Nucleus accumbens (tissue), 56 donors: ENCODE measurements at regions not wholly inside any gene's neighbourhood (a gene's known extent, or its start where the extent isn't known, plus 50 kb on each side); places are given as distances from the start of the nearest gene placed in this dataset.

Source experiments
- DNase-seq, 56 donors: peaks; one replicate each; lab custom pipeline; 2025; lab: John Stamatoyannopoulos, UW

GRCh38 chr2:15851076-15851693, 89.2 kb upstream of the MYCN start:
- no peak for DNase-seq

GRCh38 chr2:15852811-15853210, 87.5 kb upstream of the MYCN start:
- DNase-seq, result no peak

GRCh38 chr2:15853903-15854302, 86.4 kb upstream of the MYCN start:
- no peak for DNase-seq

GRCh38 chr2:15855766-15856260, 84.5 kb upstream of the MYCN start:
- DNase-seq, result no peak

- no peak for DNase-seq
Observed at GRCh38 chr2:15856318-15856717, 84.0 kb upstream of the MYCN start.

- no peak for DNase-seq
Observed at GRCh38 chr2:15858466-15858865, 81.9 kb upstream of the MYCN start.

GRCh38 chr2:15860051-15860663, 80.2 kb upstream of the MYCN start:
- no peak for DNase-seq

GRCh38 chr2:15860760-15861159, 79.6 kb upstream of the MYCN start:
- no peak for DNase-seq

- DNase-seq, result no peak
Observed at GRCh38 chr2:15861172-15861822, 79.1 kb upstream of the MYCN start.

GRCh38 chr2:15861898-15862297, 78.5 kb upstream of the MYCN start:
- DNase-seq, result no peak

- no peak for DNase-seq
Observed at GRCh38 chr2:15863089-15863488, 77.3 kb upstream of the MYCN start.

- DNase-seq, result no peak
Observed at GRCh38 chr2:15863494-15864175, 76.7 kb upstream of the MYCN start.

GRCh38 chr2:15864176-15864769, 76.1 kb upstream of the MYCN start:
- no peak for DNase-seq

GRCh38 chr2:15865923-15866322, 74.4 kb upstream of the MYCN start:
- DNase-seq, result no peak

GRCh38 chr2:15866563-15867193, 73.7 kb upstream of the MYCN start:
- no peak for DNase-seq

- no peak for DNase-seq
Observed at GRCh38 chr2:15867194-15868171, 72.9 kb upstream of the MYCN start.

GRCh38 chr2:15868186-15868585, 72.2 kb upstream of the MYCN start:
- DNase-seq, result no peak

- no peak for DNase-seq
Observed at GRCh38 chr2:15868704-15869103, 71.6 kb upstream of the MYCN start.

GRCh38 chr2:15869396-15869795, 71.0 kb upstream of the MYCN start:
- DNase-seq, result no peak
